Gastroesophageal sphincter (tissue), 3 donors: ENCODE measurements at regions not wholly inside any gene's neighbourhood (a gene's known extent, or its start where the extent isn't known, plus 50 kb on each side); places are given as distances from the start of the nearest gene placed in this dataset.

Source experiments
- POLR2A ChIP-seq, 2 donors: fragments of 450-650 bp; IDR thresholded peaks; one replicate each; pipeline ENCODE4 v1.6.1; 2017; ENCODE audit warnings: antibody characterized with exemption in 2 of 2, mild to moderate bottlenecking in 2 of 2, moderate library complexity in 1 of 2
- TF ChIP-seq, protein P1 (sequence below), 4 experiments: fragments of 200-600 bp in 2 of 4; fragments of 450-650 bp in 2 of 4; sonication (generic) in 1 of 4; IDR thresholded peaks; one replicate each; pipeline ENCODE4 v1.5.1; 2017 to 2019; ENCODE audit warnings: antibody characterized with exemption in 4 of 4, mild to moderate bottlenecking in 2 of 4, moderate library complexity in 2 of 4

DNA sequence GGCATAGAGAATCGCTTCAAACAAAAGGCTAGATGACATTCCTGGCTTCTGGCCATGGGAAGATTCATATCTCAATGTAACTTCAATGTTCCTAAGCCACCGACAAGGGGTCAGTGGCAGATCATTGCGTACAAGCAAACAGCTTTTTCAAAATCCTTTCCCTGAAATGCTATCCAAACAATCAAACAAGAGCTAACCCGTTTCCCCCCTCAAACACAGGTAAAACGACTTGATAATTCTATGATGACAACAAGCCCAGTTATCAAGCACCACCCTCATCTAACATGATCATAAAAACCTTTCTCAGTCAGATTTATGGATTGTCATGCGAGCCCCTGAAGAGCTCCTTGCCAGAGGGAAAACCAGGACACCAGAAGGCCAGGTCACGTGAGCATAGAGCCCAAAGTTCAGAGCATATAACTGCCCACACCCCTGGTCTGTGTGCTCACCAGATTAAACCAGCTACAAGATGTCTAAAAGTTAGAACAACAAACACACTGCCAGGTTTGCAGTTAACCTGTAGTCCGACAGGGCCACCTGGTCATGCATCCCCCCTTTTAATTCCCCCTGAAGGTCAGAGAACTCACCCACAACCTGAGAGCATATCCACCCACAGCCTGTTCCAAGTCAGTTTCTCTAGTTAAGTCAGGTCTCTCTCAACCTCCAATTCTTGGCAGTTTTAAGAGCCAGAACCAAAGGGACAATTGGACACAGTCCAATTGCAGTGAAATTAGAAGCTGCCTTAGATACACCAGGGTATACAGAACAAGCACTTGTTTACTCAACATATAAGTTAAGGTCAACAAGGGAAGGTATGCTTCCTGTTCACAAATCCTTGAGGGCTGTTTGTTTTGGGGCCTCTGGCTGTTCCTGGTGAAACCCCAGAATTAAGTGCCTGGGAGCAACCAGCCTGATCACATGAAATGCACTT is 248.1 kb upstream of the PPARGC1A start:
- TF ChIP-seq, protein P1, sequence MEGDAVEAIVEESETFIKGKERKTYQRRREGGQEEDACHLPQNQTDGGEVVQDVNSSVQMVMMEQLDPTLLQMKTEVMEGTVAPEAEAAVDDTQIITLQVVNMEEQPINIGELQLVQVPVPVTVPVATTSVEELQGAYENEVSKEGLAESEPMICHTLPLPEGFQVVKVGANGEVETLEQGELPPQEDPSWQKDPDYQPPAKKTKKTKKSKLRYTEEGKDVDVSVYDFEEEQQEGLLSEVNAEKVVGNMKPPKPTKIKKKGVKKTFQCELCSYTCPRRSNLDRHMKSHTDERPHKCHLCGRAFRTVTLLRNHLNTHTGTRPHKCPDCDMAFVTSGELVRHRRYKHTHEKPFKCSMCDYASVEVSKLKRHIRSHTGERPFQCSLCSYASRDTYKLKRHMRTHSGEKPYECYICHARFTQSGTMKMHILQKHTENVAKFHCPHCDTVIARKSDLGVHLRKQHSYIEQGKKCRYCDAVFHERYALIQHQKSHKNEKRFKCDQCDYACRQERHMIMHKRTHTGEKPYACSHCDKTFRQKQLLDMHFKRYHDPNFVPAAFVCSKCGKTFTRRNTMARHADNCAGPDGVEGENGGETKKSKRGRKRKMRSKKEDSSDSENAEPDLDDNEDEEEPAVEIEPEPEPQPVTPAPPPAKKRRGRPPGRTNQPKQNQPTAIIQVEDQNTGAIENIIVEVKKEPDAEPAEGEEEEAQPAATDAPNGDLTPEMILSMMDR (IDR thresholded peaks at IDR 0.05): no peak
- TF ChIP-seq POLR2A (IDR thresholded peaks at IDR 0.05): no peak
